BLaER1 treated with 17β-estradiol and CSF1 and Interleukin-3, amounts not matched to agents 10 nM and 100 nM (cell line): ENCODE measurements at regions not wholly inside any gene's neighbourhood (a gene's known extent, or its start where the extent isn't known, plus 50 kb on each side); places are given as distances from the start of the nearest gene placed in this dataset.

ENCODE experiments used
- H3K27ac ChIP-seq, 11 experiments: shearing (Covaris generic); formaldehyde crosslinking; 2 replicates each; pipeline ENCODE4 v1.8.1; 2022
- H3K27me3 ChIP-seq, 11 experiments: shearing (Covaris generic); formaldehyde crosslinking; 2 replicates each; pipeline ENCODE4 v1.8.1; 2022
- H3K36me3 ChIP-seq, 11 experiments: shearing (Covaris generic); formaldehyde crosslinking; 2 replicates each; pipeline ENCODE4 v1.8.1; 2022
- H3K4me1 ChIP-seq, 10 experiments: shearing (Covaris generic); formaldehyde crosslinking; 2 replicates each; pipeline ENCODE4 v1.8.1; 2022
- H3K4me2 ChIP-seq, 11 experiments: shearing (Covaris generic); formaldehyde crosslinking; 2 replicates each; pipeline ENCODE4 v1.8.1; 2022
- H3K4me3 ChIP-seq, 10 experiments: shearing (Covaris generic); formaldehyde crosslinking; 2 replicates each; pipeline ENCODE4 v1.8.1; 2022
- H3K9ac ChIP-seq, 11 experiments: shearing (Covaris generic); formaldehyde crosslinking; 2 replicates each; pipeline ENCODE4 v1.8.1; 2022
- H3K9me3 ChIP-seq, 11 experiments: shearing (Covaris generic); formaldehyde crosslinking; replicated peaks in 1 of 11; 2 replicates each; pipeline ENCODE4 v1.8.1; 2022
- H4K20me1 ChIP-seq, 11 experiments: shearing (Covaris generic); formaldehyde crosslinking; 2 replicates each; pipeline ENCODE4 v1.8.1; 2022
- Cebpa-rat ChIP-seq, 11 experiments: shearing (Covaris generic); IDR thresholded peaks; 2 replicates each; pipeline ENCODE4 v1.8.1; 2022

DNA sequence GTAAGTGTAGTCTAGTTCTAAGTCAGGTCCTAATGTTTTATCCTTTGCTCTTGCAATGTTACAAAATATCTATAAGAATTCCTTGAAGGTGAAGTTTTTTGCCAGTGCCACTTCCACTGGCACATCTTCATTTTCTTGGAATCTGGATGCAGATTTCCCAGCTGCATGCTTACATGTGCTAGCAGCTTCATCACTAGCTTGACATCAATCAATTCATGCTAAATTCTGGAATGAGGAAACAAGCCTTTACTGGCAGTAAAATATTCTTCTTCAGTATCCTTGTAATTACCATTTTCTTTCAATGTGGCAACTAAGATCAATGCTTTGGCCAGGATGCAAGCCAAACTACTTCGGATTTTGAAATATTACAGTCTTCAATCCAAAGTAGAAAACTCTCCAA, 200.6 kb upstream of the SIX2 start:
- no peak overlapping the region for H3K9ac ChIP-seq
- H3K4me3 ChIP-seq, result no peak overlapping the region
- H3K27me3 ChIP-seq, result no peaks in the 10 kb centered on the region
- peaks cover 0 to 32% (median 16%) of the 10 kb centered on the region in 10 experiments; a peak in 13 of 20 replicates for H3K4me1 ChIP-seq
- no peaks in the 10 kb centered on the region for H4K20me1 ChIP-seq
- H3K36me3 ChIP-seq, result no peaks in the 10 kb centered on the region
- no peak overlapping the region for H3K4me2 ChIP-seq
- H3K27ac ChIP-seq, result no peak overlapping the region
- TF ChIP-seq Cebpa-rat (IDR thresholded peaks at IDR 0.05), result no peak
- H3K9me3 ChIP-seq, result peaks cover 6 to 18% (median 11%) of the 10 kb centered on the region in 11 experiments; a peak in 15 of 22 replicates

DNA sequence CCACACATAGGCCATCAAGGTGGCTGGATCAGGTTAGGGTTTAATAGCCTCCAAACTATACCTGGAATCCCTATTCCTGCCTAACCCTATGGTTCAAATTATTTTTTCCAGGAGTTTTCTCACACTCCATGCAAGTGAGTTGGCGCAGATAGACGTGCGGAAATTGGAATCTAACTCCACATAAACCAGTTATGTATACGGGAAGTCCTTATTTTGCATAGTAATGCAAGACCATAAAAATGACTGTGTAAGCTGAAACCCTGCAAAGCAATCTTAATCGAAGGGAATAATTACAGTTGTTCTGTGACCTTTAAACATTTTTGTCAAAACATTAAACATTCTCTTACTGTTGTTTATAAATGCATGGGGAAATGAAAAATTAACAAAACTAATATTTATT, 200.1 kb upstream of the SIX2 start:
- no peaks in the 10 kb centered on the region for H4K20me1 ChIP-seq
- no peak overlapping the region for H3K9ac ChIP-seq
- no peak overlapping the region for H3K4me2 ChIP-seq
- no peak overlapping the region for H3K4me3 ChIP-seq
- H3K27ac ChIP-seq, result no peak overlapping the region
- TF ChIP-seq Cebpa-rat (IDR thresholded peaks at IDR 0.05), result no peak
- peaks cover 0 to 32% (median 16%) of the 10 kb centered on the region in 10 experiments; a peak in 13 of 20 replicates for H3K4me1 ChIP-seq
- no peaks in the 10 kb centered on the region for H3K27me3 ChIP-seq
- H3K9me3 ChIP-seq, result peaks cover 6 to 18% (median 11%) of the 10 kb centered on the region in 11 experiments; a peak in 15 of 22 replicates
- no peaks in the 10 kb centered on the region for H3K36me3 ChIP-seq

DNA sequence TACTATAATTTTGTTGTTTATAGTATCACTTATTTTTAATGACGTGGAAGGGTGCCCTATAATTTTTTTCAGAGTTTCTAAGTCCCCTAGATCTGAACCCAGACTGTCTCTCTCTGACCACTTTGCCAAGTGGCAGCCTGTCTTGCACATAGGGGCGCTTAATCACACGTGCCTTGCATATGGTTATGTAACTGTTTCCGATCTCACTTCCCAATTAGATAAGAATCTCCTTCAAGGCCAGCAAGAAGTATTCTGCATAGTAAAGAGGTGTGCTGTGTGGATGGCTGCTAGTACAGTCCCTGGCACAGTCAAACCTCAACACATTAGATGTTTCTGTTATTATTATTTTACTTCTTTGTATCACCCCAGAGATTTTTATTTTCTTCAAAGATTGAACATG, 197.8 kb upstream of the SIX2 start:
- H4K20me1 ChIP-seq, result no peaks in the 10 kb centered on the region
- no peak overlapping the region for H3K4me2 ChIP-seq
- H3K4me3 ChIP-seq, result no peak overlapping the region
- H3K27me3 ChIP-seq, result no peaks in the 10 kb centered on the region
- no peak overlapping the region for H3K27ac ChIP-seq
- no peak for TF ChIP-seq Cebpa-rat (IDR thresholded peaks at IDR 0.05)
- no peaks in the 10 kb centered on the region for H3K36me3 ChIP-seq
- peaks cover 13 to 25% (median 17%) of the 10 kb centered on the region in 11 experiments; a peak in 17 of 22 replicates for H3K9me3 ChIP-seq
- no peak overlapping the region for H3K9ac ChIP-seq
- peaks cover 0 to 18% (median 15%) of the 10 kb centered on the region in 10 experiments; a peak in 13 of 20 replicates for H3K4me1 ChIP-seq

DNA sequence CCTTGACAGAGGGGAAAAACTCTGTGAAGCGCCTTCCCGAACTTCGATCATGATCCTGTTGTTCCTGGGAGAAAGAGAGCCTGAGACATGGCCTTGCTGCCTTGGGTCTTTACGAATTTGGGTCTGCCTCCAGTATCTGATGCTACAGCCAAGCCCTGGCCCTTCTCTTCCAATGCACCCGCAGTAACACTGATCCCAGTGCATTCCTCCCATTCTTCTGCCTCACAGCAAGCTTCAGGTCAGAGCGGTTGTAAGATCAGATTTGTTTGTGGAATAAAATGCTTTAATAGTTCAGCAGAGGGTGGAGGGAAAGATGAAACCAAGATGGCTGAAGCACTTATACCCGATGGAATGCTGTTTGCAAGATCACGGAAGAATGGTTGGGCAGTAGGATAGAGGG, 196.7 kb upstream of the SIX2 start:
- no peaks in the 10 kb centered on the region for H4K20me1 ChIP-seq
- no peak overlapping the region for H3K4me3 ChIP-seq
- peaks cover 0 to 7% (median 4%) of the 10 kb centered on the region in 10 experiments; a peak in 12 of 20 replicates for H3K4me1 ChIP-seq
- peaks cover 19 to 31% (median 24%) of the 10 kb centered on the region in 11 experiments; a peak in 20 of 22 replicates for H3K9me3 ChIP-seq
- H3K9ac ChIP-seq, result no peak overlapping the region
- no peak for TF ChIP-seq Cebpa-rat (IDR thresholded peaks at IDR 0.05)
- no peaks in the 10 kb centered on the region for H3K27me3 ChIP-seq
- no peak overlapping the region for H3K4me2 ChIP-seq
- H3K36me3 ChIP-seq, result no peaks in the 10 kb centered on the region
- H3K27ac ChIP-seq, result no peak overlapping the region

DNA sequence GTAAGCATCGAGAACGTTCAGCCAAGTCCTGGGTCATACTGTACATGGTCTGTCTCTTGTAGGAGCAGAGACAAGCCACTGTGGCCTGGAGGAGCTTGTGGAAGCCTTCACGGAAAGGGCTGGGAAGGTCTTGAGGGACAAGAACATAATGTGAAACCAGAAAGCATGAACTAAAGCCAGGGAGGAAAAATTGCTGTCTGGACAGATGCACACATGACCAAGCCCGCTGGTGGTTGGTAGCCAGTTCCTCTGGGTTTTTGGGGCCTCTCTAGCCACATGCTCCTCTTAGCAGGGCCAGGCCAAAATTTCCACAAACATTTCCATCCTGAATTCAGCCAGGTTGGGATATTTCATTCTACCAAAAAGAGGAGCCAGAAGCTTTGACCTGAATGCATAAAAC, 196.2 kb upstream of the SIX2 start:
- Histone ChIP-seq H3K27me3 (no peaks in the 10 kb centered on the region), H3K4me3 (no peak overlapping the region), H3K4me1 (peaks cover 0 to 2% (median 0%) of the 10 kb centered on the region in 10 experiments; a peak in 2 of 20 replicates), H3K4me2 (no peak overlapping the region), H3K9me3 (peaks cover 19 to 31% (median 24%) of the 10 kb centered on the region in 11 experiments; a peak in 19 of 22 replicates), H3K27ac (no peak overlapping the region), H3K9ac (no peak overlapping the region), H3K36me3 (no peaks in the 10 kb centered on the region), H4K20me1 (no peaks in the 10 kb centered on the region)
- no peak for TF ChIP-seq Cebpa-rat (IDR thresholded peaks at IDR 0.05)

DNA sequence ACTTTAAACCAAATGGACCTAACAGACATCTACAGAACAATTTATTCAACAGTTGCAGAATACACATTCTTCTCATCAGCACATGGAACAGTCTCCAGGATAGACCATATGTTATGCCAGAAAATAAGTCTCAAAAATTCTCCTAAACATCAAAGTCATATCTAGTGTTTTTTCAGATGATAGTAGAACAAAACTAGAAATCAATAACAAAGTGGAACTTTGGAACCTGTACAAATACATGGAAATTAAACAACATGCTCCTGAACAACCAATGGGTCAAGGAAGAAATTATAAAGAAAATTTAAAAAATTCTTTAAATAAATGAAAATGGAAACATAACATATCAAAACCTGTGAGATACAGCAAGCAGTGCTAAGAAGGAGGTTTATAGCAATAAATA, 194.1 kb upstream of the SIX2 start:
- H3K9me3 ChIP-seq, result peaks cover 19 to 43% (median 29%) of the 10 kb centered on the region in 11 experiments; a peak in 18 of 22 replicates
- no peak overlapping the region for H3K4me2 ChIP-seq
- no peaks in the 10 kb centered on the region for H4K20me1 ChIP-seq
- TF ChIP-seq Cebpa-rat (IDR thresholded peaks at IDR 0.05), result no peak
- no peak overlapping the region for H3K9ac ChIP-seq
- no peak overlapping the region for H3K27ac ChIP-seq
- no peaks in the 10 kb centered on the region for H3K36me3 ChIP-seq
- no peaks in the 10 kb centered on the region for H3K4me1 ChIP-seq
- no peak overlapping the region for H3K4me3 ChIP-seq
- no peaks in the 10 kb centered on the region for H3K27me3 ChIP-seq

DNA sequence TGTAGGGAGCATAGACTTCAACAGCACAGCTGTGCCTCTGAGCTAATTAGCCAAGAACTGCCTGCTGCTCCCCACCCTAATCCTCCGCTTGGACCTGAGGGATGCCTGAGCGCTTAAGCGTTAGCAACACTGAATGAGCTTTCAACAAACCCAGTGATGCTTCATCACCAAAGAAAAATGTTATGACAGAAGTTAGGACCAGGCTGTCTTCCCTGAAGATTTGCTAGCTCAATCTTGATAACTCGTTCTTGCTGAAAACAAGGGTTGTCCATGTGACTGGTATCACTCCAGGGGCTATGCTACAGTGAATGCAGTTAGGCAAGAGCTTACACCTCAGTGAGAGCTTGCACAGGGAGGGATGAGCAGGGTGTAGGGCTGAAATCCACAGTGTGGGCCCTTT, 190.7 kb upstream of the SIX2 start:
- no peaks in the 10 kb centered on the region for H3K27me3 ChIP-seq
- no peaks in the 10 kb centered on the region for H3K4me1 ChIP-seq
- no peak overlapping the region for H3K27ac ChIP-seq
- TF ChIP-seq Cebpa-rat (IDR thresholded peaks at IDR 0.05), result no peak
- H3K36me3 ChIP-seq, result no peaks in the 10 kb centered on the region
- no peaks in the 10 kb centered on the region for H4K20me1 ChIP-seq
- no peak overlapping the region for H3K9ac ChIP-seq
- H3K4me3 ChIP-seq, result no peak overlapping the region
- H3K9me3 ChIP-seq, result peaks cover 19 to 43% (median 30%) of the 10 kb centered on the region in 11 experiments; a peak in 18 of 22 replicates
- no peak overlapping the region for H3K4me2 ChIP-seq

DNA sequence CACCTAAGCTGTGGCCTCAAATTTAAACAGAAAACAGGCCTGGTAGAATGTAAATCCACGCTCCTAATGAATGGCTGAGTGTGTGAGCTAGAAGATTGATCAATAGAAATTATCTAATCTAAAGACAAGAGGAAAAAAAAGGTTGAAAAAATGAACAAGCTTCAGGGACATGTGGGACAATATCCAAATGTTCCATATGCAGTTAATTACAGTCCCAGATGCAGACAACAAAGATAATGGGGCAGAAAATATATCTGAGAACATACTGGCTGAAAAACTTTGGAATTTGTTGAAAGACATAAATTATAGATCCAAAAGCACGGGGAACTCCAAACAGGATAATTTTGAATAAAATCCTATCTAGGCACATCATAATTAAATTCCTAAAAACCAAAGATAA, 186.7 kb upstream of the SIX2 start:
- Histone ChIP-seq H3K9ac (no peak overlapping the region), H3K4me1 (peaks cover 0 to 6% (median 0%) of the 10 kb centered on the region in 10 experiments; a peak in 3 of 20 replicates), H3K9me3 (peaks cover 6 to 45% (median 30%) of the 10 kb centered on the region in 11 experiments; a peak in 20 of 22 replicates), H3K36me3 (peaks cover 0 to 7% (median 0%) of the 10 kb centered on the region in 11 experiments; a peak in 4 of 22 replicates), H3K27ac (no peak overlapping the region), H3K27me3 (no peaks in the 10 kb centered on the region), H3K4me3 (no peak overlapping the region), H4K20me1 (no peaks in the 10 kb centered on the region), H3K4me2 (no peak overlapping the region)
- no peak for TF ChIP-seq Cebpa-rat (IDR thresholded peaks at IDR 0.05)

DNA sequence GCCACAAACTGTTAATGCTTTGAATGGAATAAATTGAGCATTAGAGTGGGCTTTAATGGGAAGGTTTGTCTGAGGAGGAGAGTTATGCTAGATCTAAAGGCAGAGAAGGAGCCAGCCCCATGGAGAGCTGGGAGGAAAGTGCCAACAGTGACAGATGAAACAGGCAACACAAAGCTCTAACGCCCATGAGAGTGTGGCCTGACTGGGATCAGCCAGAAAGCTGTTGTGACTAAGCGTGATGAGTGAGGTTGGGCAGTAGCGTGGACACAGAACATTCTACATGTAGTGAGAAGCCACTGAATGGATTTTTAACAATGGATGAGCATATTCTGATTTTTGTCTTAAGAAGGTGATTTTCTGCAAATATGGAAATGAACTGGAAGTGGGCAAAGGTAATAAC, 185.3 kb upstream of the SIX2 start:
- no peak for TF ChIP-seq Cebpa-rat (IDR thresholded peaks at IDR 0.05)
- H3K9ac ChIP-seq, result no peak overlapping the region
- H3K27ac ChIP-seq, result no peak overlapping the region
- peaks cover 0 to 8% (median 4%) of the 10 kb centered on the region in 10 experiments; a peak in 9 of 20 replicates for H3K4me1 ChIP-seq
- H3K4me2 ChIP-seq, result no peak overlapping the region; a peak in 1 of 22 replicates
- no peaks in the 10 kb centered on the region for H4K20me1 ChIP-seq
- no peak overlapping the region for H3K4me3 ChIP-seq
- peaks cover 9 to 45% (median 26%) of the 10 kb centered on the region in 11 experiments; a peak in 21 of 22 replicates for H3K9me3 ChIP-seq
- H3K36me3 ChIP-seq, result peaks cover 0 to 11% (median 0%) of the 10 kb centered on the region in 11 experiments; a peak in 5 of 22 replicates
- H3K27me3 ChIP-seq, result no peaks in the 10 kb centered on the region

DNA sequence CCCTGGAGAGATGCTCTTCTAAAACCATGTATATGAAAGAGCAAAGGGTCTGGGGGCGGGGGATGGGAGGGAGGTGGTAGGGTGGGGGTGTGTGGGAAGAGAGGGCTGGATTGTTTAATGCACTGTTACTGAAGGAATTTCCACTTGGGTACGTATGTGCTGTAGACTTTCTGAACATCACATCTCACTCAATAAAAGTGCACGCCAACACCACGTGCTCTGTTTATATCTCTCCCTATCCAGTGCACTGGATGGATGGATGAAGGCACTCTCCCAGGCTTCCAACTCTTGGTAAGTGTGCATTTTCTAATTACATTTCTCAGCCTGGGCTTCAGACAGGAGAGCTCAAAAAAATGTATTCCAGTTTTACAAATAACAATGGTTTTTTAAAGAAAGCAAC, 184.3 kb upstream of the SIX2 start:
- no peaks in the 10 kb centered on the region for H4K20me1 ChIP-seq

More for the DNA sequence above, 184.3 kb upstream of the SIX2 start:
- no peak overlapping the region for H3K27ac ChIP-seq
- H3K9me3 ChIP-seq, result peaks cover 9 to 38% (median 28%) of the 10 kb centered on the region in 11 experiments; a peak in 21 of 22 replicates
- H3K4me2 ChIP-seq, result peak overlapping the region in 2 of 11 experiments; percentile 15 to 17; a peak in 2 of 22 replicates
- TF ChIP-seq Cebpa-rat (IDR thresholded peaks at IDR 0.05), result no peak
- no peak overlapping the region for H3K4me3 ChIP-seq
- H3K36me3 ChIP-seq, result peaks cover 0 to 11% (median 0%) of the 10 kb centered on the region in 11 experiments; a peak in 6 of 22 replicates
- H3K9ac ChIP-seq, result no peak overlapping the region
- peaks cover 0 to 8% (median 4%) of the 10 kb centered on the region in 10 experiments; a peak in 9 of 20 replicates for H3K4me1 ChIP-seq
- H3K27me3 ChIP-seq, result no peaks in the 10 kb centered on the region
